Ovary (tissue), 7 donors: ENCODE measurements at regions not wholly inside any gene's neighbourhood (a gene's known extent, or its start where the extent isn't known, plus 50 kb on each side); places are given as distances from the start of the nearest gene placed in this dataset.
"Not testable (repeated sequence)": the region's sequence is repeated elsewhere in the genome, so short reads cannot be mapped to it uniquely, and the experiment has no call there.

Experiments used
- DNase-seq, 5 donors: peaks; one replicate each; pipeline ENCODE4 v3.0.0-alpha.2; 2019 to 2020
- H3K27ac ChIP-seq, 2 donors: fragments of 200-600 bp; one replicate each; pipeline versions ENCODE4 v1.5.1 to v1.8.0; 2019 to 2022
- H3K27me3 ChIP-seq: fragments of 200-600 bp; one replicate; pipeline ENCODE4 v1.8.0; 2022
- H3K36me3 ChIP-seq: fragments of 200-600 bp; sonication (generic); one replicate; pipeline ENCODE4 v1.5.1; 2019
- H3K4me1 ChIP-seq: one replicate; pipeline ENCODE4 v1.8.1; 2013; ENCODE audit warnings: mild to moderate bottlenecking, moderate library complexity; ENCODE audit not compliant: insufficient read depth
- H3K4me3 ChIP-seq: fragments of 200-600 bp; sonication (generic); one replicate; pipeline ENCODE4 v1.5.1; 2017
- H3K9me3 ChIP-seq, 2 donors: fragments of 200-600 bp in 1 of 2; sonication (generic) in 1 of 2; one replicate each; pipeline versions ENCODE4 v1.5.1 to v1.8.1; 2013 to 2019; ENCODE audit warnings: mild to moderate bottlenecking in 1 of 2, moderate library complexity in 1 of 2
- CTCF ChIP-seq, 3 donors: fragments of 450-650 bp in 2 of 3; fragments of 200-600 bp in 1 of 3; IDR thresholded peaks; one replicate each; pipeline versions ENCODE4 v1.5.1 to v1.8.0; 2016 to 2022; ENCODE audit warnings: antibody characterized with exemption in 3 of 3, mild to moderate bottlenecking in 1 of 3
- EP300 ChIP-seq: sonication (generic); formaldehyde crosslinking; IDR thresholded peaks from one replicate; pipeline ENCODE4 v1.6.1; 2017; ENCODE audit warnings: antibody characterized with exemption
- POLR2A ChIP-seq: fragments of 450-650 bp; IDR thresholded peaks from one replicate; pipeline ENCODE4 v1.6.1; 2017; ENCODE audit warnings: antibody characterized with exemption, mild to moderate bottlenecking, moderate library complexity
- WGBS, 3 donors: extraction: QIAGEN DNeasy Blood & Tissue Kit in 1 of 3; methylation state at CpG; one replicate each; pipeline versions ENCODE4 v1.1.5 to v1.1.7; 2013 to 2017; 5-methylcytosine and 5-hydroxymethylcytosine counted together
- intact Hi-C, 4 donors: fragments of 100-400 bp; cut with DNase I; formaldehyde crosslinking; loops; one replicate each; pipeline versions ENCODE4 v1.11.0 to v1.15.1; 2022 to 2023
- donor health status: DM: no; HTN: no; CAD: no; lungs with moderate emphysema.
- donor health status: DM: no; HTN: no; CAD: no.
- donor health status: Bipolar disorder and iron deficiency.
- donor health status: DM: no; HTN: no; CAD: no.
- donor health status: DM: yes; HTN: yes; CAD: no.

DNA sequence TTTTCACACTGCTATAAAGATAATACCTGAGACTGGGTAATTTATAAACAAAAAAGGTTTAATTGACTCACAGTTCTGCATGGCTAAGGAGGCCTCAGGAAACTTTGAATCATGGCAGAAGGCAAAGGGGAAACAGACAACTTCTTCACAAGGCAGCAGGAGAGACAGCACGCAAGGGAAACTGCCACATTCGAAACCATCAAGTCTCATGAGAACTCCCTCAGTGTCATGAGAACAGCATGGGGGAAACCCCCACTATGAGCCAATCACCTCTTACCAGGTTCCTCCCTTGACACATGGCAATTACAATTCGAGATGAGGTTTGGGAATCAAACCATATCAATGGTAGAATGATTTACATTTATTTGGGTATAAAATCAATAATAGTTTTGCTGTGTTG is 558.5 kb downstream of the TMTC2 start:
- WGBS, 3 donors = 84 to 93% (median 86%) methylated on average over 3 of the region's 3 CpGs
- H3K9me3 ChIP-seq = no peaks in the 10 kb centered on the region
- H3K4me1 ChIP-seq = no peaks in the 10 kb centered on the region
- no peaks in the 10 kb centered on the region for H3K36me3 ChIP-seq
- H3K27me3 ChIP-seq = no peaks in the 10 kb centered on the region
- no peak overlapping the region for H3K27ac ChIP-seq
- no peak for DNase-seq
- intact Hi-C loops = no loop called here
- no peak overlapping the region for H3K4me3 ChIP-seq
- no peak for TF ChIP-seq EP300
- no peak for TF ChIP-seq POLR2A
- TF ChIP-seq CTCF (IDR thresholded peaks at IDR 0.05) = no peak

DNA sequence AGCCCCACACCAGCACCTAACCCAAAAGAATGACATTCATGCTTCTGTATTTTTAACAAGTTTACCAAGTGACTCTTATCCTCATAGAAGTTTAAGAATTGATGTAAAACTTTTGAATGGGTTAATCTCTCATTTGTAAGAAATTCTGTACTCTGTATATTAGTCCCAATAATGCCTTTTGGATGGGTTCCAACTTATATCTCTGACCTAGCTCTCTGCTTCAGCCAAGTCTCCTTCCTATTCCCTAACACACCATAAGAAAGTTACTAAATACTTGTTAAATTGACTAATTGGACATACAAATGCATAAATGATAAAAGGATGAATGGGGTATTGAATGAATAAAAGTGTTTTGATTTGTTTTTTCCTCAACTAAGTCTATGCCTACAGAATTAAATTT is 557.3 kb downstream of the TMTC2 start:
- Histone ChIP-seq H3K4me3 (no peak overlapping the region), H3K4me1 (no peaks in the 10 kb centered on the region), H3K27me3 (no peaks in the 10 kb centered on the region), H3K27ac (no peak overlapping the region), H3K36me3 (no peaks in the 10 kb centered on the region), H3K9me3 (no peaks in the 10 kb centered on the region)
- intact Hi-C loops = no loop called here
- TF ChIP-seq CTCF (IDR thresholded peaks at IDR 0.05) (no peak), POLR2A (no peak), EP300 (no peak)
- DNase-seq = no peak

DNA sequence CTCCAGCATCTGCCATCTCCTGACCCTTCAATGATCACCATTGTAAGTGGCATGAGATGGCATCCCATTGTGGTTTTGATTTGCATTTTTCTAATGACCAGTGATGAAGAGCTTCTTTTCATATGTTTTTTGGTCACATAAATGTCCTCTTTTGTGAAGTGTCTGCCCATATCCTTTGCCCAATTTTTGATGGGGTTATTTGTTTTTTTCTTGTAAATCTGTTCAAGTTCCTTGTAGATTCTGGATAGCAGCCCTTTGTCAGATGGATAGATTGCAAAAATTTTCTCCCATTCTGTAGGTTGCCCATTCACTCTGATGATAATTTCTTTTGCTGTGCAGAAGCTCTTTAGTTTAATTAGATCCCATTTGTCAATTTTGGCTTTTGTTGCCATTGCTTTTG is 547.3 kb downstream of the TMTC2 start:
- H3K4me3 ChIP-seq, H3K27me3 ChIP-seq, H3K9me3 ChIP-seq, H3K36me3 ChIP-seq, intact Hi-C loops, H3K27ac ChIP-seq, DNase-seq, H3K4me1 ChIP-seq: not testable (repeated sequence)

GRCh38 chr12:83226960-83227359 is 540.3 kb downstream of the TMTC2 start:
- H3K9me3 ChIP-seq, H3K4me1 ChIP-seq, H3K36me3 ChIP-seq, DNase-seq, H3K27ac ChIP-seq, H3K4me3 ChIP-seq, H3K27me3 ChIP-seq, intact Hi-C loops: not testable (repeated sequence)

DNA sequence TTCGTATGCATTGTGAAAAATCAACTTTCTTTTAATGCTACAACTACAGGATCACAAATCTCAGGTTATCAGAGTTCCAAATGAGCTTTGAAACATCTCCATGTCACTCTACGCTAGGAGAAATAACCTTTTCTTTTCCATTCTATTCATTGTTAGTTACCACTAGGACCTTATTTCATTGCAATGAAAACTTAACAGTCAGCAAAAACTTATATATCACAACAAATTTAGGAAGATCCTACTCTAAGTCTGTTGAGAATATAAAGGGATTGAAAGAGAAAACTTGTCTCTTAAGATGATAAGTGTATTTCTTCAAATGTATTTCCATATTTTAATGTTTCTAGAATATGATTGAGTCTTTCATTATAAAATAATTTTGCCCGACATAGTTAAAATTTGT is 539.1 kb downstream of the TMTC2 start:
- Histone ChIP-seq H3K4me1 (no peaks in the 10 kb centered on the region), H3K27ac (no peak overlapping the region), H3K36me3 (no peaks in the 10 kb centered on the region), H3K9me3 (no peaks in the 10 kb centered on the region), H3K27me3 (no peaks in the 10 kb centered on the region), H3K4me3 (no peak overlapping the region)
- WGBS, 3 donors = 89 to 96% (median 92%) methylated on average over 3 of the region's 3 CpGs
- intact Hi-C loops = no loop called here
- TF ChIP-seq EP300 = no peak
- no peak for TF ChIP-seq CTCF (IDR thresholded peaks at IDR 0.05)
- TF ChIP-seq POLR2A = no peak
- no peak for DNase-seq

- no peaks in the 10 kb centered on the region for H3K4me1 ChIP-seq
- no peak overlapping the region for H3K27ac ChIP-seq
- WGBS, 3 donors = 23 to 44% (median 33%) methylated on average over 5 of the region's 5 CpGs
- no peaks in the 10 kb centered on the region for H3K9me3 ChIP-seq
- no peaks in the 10 kb centered on the region for H3K27me3 ChIP-seq
- intact Hi-C loops = no loop called here
- no peak for DNase-seq
- TF ChIP-seq CTCF (IDR thresholded peaks at IDR 0.05) = no peak
- no peak for TF ChIP-seq EP300
- TF ChIP-seq POLR2A = no peak
- no peak overlapping the region for H3K4me3 ChIP-seq
- H3K36me3 ChIP-seq = no peaks in the 10 kb centered on the region
Measured at GRCh38 chr12:83224012-83224411, 537.3 kb downstream of the TMTC2 start.
